ENCODE measurements at regions not wholly inside any gene's neighbourhood (a gene's known extent, or its start where the extent isn't known, plus 50 kb on each side); places are given as distances from the start of the nearest gene placed in this dataset.
"Not testable (repeated sequence)": the region's sequence is repeated elsewhere in the genome, so short reads cannot be mapped to it uniquely, and the experiment has no call there.

DNA sequence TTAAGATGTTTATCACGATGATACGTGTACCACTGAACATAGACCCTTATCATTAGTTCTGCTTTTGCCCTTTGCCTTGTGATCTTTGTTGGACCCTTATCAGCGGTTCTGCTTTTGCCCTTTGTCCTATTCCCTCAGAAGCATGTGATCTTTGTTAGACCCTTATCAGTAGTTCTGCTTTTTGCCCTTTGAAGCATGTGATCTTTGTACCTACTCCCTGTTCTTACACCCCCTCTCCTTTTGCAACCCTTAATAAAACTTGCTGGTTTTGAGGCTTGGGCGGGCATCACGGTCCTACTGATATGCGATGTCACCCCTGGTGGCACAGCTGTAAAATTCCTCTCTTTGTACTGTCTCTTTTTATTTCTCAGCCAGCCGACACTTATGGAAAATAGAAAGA, 117.0 kb downstream of the SDHAF3 start:
- DNase-seq: not testable (repeated sequence)

DNA sequence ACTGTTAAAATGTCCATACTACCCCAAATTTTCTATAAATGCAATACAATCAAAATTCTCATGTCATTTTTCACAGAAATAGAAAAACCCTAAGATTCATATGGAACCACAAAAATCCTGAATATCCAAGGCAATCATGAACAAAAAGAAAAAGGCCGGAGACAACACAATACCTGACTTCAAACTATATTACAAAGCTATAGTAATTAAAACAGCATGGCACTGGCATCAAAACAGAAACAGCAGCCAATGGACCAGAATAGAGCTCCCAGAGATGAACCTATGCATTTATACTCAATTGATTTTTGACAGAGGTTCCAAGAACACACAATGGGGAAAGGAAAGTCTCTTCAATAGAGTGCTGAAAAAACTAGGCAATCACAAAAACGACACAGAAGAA, 128.8 kb downstream of the SDHAF3 start:
- DNase-seq: no peak

DNA sequence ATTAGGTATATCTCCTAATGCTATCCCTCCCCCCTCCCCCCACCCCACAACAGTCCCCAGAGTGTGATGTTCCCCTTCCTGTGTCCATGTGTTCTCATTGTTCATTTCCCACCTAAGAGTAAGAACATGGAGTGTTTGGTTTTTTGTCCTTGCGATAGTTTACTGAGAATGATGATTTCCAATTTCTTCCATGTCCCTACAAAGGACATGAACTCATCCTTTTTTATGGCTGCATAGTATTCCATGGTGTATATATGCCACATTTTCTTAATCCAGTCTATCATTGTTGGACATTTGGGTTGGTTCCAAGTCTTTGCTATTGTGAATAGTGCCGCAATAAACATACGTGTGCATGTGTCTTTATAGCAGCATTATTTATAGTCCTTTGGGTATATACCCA, 140.7 kb downstream of the SDHAF3 start:
- DNase-seq: not testable (repeated sequence)

DNA sequence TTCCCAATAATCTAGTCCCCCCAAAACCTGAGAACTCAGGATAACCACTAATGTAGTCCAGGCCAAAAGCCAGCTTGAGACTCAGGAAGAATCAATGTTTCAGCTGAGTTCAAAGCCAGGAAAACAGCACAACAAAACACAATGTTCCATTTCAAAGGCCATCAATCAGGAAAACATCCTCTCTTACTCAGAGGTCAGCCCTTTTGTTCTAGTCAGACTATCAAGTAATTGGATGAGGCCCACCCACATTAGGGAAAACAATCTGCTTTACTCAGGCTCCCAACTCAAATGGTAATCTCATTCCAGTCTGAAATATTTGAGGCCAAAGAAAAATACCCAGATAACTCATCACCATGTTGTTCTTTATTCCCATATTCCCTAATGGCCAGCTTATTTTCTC, 152.2 kb downstream of the SDHAF3 start:
- DNase-seq: no peak

DNA sequence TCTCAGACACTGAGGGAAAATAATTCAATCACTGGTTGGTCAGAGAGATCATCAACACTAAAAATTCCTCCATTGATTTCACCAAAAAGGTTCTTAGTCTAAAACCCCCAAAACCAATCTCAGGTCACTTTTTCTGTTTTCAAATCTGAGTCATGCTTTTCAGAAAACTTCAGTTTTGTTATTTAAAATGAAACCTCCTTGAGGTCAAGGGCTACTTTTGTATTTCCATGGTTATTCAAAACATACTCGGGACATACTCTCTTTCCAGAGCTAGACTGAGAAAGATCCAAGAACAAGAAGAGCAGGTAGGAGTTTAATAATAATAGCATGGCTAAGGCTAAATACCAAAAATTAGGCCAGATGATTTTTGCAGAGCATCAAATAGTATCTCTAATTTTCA, 152.8 kb downstream of the SDHAF3 start:
- DNase-seq: no peak

DNA sequence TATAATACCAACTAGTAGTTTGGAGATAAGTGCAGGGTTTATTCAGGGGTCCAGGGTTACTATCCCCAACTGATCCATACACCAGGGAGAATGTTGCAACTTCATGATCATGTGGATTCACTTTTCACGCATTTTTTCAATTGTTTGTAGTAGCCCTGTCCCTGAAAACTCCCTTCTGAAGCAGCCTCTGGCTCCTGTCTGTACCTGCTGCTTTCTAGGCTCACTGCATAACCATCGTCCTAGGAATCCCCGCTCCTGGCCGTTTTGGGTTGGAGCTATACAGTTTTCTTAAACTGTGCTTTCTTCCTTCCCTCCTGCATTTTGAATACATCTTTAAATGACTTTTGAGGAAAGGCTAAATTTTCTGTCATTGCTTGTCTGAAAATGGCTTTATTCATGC, 154.1 kb downstream of the SDHAF3 start:
- DNase-seq: no peak

DNA sequence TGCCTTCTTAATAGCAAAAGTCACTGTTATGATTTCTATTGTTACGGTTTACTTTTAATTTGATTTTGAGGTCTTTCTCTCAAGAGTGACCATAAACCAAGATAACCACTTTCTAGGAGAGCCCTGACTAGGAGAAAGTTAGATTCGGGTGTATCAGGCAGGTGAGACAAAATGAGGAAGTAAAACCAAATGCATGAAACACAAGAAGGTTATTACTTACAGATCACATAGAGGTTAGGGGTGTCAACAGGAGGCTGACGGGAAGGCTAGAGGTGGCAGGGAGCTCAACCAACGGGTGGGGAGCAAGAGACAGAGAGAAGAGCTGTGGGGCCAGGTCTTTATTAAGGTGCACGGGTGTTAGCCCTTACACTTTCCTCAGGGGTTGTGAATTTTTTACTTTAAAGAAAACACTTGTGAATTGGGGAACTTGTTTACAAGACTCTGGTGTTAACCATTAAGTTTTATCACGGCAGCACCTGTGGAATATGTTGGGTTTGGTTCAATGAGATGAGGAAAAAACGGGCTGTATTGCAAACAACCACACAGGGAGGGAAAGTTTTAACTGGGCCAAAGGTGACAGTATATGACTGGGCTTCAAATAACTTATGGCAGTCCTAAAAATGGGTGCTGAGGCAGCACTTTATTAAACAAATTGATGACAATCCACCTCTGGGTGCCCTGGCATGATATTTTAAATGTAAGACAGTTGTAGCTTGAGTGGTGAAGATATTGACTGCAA, 154.9 kb downstream of the SDHAF3 start:
- no peak for DNase-seq

DNA sequence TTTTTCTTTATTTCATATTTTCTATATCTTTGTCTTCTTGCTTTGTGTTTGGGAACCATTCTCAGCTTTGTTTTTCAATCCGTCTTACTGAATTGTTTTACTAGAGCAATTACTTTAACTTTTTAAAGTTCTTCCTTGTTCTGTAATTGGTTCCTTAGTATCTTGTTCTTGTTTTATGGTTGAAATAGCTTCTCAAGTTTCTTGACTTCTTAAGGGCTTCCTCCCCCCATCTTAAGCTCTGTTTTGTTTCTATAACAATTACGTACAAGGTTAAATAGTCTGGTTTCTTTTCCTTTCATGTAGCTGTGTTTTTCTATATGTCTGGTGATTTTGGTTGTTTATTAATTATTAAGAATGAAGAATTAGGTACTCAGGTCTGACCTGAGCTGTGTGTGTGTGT, 158.0 kb downstream of the SDHAF3 start:
- DNase-seq: no peak

DNA sequence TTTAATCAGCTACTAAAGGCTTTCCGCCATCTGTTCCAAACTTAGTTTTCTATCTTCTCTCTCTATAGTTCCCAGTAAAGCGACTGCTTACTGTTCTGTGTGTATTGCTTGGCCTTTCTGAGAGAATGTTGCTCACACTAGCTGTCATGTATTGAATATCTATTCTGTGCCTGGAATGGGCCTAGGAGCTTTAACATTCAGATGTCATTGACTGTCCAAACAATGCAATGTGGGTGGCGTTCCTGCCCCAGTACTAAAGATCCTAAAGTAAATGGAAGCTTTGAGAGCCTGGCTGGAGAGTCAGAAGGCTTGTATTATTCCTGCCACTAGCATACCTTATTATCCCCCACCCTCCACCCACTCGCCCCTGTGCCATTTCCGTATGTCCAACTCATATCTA, 163.5 kb downstream of the SDHAF3 start:
- DNase-seq: no peak

DNA sequence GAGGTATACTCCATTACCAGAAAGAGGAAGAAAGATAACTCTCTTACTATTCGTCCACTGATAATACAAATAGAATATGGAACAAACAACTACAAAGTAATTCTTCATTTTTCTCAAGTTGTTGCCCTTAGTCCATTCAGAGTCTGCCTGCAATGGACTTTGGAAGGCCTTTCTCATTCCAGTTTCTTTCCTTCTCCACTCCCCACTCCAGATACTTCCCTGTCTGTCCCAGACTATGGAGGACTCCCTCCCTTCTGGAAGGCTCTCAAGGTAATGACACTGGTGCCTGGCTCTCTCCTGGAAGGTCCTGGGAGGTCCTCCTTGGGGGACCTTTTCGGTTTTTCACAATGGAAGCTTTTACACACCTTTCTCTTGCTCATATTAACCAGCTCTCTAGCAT, 167.8 kb downstream of the SDHAF3 start:
- no peak for DNase-seq

DNA sequence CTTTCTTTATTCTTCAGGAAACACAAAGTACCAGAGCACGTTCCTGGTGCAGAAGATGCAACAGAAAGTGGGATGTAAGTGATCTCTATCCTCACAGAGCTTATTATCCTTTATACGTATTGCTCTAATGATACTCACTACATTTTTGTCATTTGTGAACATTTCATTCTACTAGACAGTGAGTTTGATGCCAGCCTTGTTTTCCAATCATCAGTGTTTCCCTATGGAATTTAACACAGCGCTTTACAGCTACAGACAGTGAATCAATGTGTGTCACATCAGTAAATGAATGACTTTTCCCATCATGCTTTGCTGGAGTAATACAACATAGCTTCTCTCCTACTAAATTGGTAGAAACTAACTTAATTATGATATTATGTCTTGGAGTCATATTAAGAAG, 175.5 kb downstream of the SDHAF3 start:
- DNase-seq: no peak

DNA sequence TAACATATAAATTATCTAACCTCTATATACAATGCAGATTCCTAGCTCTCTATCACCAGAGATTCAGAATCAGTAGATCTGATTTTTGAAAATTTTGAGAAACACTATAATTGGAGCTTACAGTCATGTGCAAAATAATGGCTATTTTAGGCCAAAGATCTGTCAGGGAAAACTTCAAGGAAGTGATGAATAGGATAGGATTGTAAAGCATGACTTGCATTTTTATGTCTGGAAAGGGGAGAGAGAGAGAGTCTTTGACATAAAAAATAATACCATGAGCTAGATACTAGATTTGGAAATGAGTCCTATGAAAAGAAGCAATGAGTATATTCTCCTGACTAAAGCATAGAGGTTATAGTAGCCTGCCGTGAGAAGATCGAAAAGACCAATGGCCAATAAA, 181.1 kb downstream of the SDHAF3 start:
- DNase-seq: no peak

DNA sequence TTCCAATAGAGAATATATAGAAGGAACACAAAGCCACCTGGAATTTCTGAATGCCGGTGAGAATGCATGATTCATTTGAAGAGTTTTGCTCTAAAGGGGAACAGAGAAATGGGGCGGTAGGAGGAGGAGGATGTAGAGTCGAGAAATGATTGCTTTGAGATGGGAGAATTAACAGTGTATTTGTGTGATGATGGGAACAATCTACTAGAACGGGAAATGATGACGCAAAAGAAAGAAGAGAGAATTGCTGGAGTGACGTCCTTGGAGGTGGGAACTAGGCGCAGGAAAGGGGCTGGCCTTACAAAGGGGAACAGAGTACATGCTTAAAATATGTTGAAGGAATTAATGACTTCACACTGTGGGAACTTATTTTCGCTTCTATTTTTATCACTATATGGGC, 188.1 kb downstream of the SDHAF3 start:
- no peak for DNase-seq

DNA sequence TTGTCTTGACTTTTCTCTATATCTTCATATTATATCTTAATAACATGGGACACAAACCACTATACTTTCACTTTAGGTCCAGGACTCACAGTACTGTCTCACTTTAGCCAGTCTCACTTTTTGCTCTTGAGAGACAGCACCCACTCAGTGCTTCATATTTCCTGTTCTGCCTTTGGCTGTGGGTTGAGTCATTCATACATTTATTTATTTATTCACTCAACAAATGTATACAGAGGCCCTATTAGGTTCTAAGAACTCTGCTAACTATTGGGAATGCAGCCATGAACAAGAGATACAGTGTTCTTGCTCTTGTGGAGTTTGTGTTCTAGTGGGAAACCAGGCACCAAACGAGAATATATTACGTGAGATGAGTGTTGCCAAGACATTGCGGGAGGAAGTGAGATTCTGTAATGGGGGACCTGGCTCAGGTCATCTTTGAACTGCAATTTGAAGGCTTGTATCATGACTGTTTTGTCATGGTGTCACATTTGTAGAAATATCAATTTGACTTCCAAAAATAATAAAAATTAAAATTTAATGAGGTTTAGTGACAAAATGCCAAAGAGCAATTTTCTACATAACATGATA, 190.1 kb downstream of the SDHAF3 start:
- DNase-seq: no peak

DNA sequence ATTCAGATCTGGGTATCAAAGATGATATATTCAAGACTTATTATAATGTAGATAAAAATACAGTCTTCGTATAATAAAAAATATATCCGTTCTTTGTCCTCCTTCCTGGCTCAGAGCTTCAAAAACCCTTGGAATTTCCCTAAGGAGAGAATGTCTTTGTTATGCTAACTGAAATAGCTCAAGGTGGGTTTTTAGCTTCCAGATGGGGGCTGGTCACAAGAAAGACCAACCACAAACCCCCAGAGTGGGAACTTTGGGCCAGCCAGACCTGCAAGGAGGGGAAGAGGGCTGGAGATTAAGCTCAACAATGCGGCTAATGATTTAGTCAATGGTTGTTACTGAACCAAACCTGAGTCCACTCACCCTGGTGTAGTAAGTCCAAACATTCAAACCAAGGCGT, 196.4 kb downstream of the SDHAF3 start:
- DNase-seq: no peak

DNA sequence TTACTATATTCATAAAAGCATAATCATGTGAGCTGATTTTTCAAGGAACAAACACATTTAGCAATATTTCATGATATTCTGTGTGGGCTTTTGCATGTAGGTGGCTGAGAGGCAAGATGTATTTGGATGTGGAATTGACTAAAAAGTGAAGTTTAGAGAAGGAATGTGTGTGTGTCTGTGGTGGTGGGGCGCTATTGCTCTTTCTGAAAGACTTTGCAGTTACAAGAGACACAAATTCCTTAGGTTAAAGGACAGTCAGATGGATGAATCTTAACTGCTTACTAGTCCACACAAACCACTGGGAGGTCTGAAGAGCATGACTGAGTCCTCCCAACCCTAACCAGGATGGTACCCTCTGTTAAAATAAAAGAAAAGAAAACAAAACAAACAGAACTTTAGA, 200.1 kb downstream of the SDHAF3 start:
- DNase-seq: no peak

DNA sequence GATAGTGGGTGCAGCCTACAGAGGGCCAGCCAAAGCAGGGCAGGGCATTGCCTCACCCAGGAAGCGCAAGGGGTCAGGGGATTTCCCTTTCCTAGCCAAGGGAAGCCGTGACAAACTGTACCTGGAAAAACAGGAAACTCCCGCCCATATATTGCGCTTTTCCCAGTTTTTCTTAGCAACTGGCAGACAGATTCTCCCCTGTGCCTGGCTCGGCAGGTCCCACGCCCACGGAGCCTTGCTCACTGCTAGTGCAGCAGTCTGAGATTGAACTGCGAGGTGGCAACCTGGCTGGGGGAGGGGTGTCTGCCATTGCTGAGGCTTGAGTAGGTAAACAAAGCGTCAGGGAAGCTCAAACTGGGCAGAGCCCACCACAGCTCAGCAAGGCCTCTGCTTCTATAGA, 212.4 kb downstream of the SDHAF3 start:
- not testable (repeated sequence) for DNase-seq

DNA sequence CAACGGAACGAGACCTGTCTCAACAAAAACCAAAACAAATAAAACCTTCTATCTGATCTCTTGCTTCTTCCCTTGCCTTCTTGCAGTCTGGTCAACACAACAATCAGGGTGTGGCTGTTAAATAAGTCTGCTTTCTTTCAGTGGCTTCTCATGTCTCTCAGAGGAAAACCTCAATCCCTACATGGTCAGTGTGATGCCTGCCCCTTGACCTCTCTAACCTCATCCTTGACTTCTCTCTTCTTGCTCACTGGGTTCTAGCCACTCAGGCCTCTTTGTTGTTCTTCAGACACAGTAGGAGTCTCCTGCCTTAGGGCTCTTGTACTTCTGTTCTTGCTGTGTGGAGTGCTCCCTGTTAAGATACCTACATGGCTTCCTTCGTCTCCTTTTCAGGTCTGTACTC, 220.4 kb downstream of the SDHAF3 start:
- DNase-seq: no peak

DNA sequence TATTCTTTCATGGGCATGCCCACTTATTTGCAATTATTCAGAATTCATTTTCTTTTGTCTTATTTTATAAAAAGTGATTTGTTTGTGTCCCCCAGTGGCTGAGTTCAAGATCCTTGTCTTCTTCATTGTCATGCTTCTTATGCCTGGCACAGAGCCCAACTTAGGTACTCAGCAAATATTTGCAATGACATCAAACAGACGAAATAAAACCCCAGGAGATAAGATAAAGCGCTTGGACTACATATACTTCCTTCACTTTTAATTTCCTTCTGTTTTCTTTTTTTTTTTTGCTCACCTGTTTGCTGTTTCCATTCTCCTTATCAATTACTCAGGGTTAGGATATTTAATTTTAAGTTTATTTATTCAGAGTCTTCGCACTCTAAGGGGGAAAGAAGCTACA, 225.0 kb downstream of the SDHAF3 start:
- no peak for DNase-seq

DNA sequence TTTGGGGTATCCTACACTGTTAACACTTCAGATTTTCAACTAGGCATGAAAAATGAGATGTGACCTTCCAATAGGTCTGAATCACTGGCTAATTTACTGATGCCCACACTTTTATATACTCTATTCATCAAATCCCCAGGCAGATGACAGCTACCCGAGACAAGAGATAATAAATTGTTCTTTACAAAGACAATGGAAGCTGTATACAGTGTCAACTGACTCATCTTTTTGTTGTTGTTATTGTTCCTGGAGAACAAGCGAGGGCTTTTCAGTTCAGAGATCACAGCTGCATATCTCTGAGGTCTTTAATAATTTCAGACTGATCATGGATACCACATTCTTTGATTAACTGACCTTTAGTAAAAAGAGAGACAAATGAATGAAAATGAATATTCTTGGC, 228.9 kb downstream of the SDHAF3 start:
- DNase-seq: no peak

DNA sequence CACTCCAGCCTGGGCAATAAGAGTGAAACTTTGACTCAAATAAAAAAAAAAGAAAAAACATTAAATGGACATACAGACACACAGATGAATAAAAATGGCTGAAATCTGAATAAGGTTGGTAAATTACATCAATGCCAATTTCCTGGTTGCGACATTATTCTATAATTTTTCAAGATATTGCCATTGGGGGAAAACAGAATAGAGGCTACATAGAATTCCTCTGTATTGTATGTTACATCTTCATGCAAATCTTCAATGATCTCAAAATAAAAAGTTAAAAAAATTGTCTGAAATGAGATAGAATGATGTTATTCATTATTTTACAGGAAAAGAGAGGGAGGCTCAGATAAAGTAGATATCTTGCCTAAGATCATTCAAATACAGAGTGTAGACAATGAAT, 234.0 kb downstream of the SDHAF3 start:
- no peak for DNase-seq

DNA sequence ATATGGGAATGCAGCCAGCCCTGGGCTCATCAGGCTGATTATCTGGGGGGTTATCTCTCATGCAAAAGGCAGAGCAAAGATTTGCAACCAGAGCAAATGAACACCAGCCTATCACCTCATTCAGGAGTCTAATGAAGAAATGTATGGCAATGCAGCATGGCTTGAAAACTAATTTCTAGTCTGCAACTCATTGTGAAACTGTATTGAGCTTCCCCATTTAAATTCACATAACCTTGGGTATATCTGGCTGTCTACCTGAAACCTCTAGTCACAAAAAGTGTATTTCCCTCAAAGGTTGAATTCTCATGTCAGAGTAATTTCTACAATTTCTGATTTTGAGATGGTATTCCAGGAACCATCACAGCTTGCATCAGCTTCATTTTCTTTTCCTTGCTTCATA, 240.0 kb downstream of the SDHAF3 start:
- DNase-seq: no peak

DNA sequence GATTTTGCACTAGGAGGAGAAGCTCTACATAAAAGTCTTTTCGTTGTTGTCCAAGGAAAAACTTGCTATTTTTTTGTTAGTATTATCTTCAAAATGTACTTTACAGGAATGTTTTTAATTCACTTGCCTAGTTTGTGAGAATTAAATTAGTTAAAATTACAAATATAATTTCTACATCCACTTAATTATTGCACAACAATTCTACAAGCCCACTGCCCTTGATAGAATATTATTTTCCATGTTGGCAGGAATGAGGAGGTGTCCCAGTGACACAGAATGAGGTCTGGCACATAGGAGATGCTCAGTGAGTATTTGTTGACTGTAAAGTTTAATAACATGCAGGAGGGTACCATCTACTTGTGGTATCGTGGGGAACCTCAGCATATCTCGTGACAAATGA, 255.4 kb downstream of the SDHAF3 start:
- no peak for DNase-seq

DNA sequence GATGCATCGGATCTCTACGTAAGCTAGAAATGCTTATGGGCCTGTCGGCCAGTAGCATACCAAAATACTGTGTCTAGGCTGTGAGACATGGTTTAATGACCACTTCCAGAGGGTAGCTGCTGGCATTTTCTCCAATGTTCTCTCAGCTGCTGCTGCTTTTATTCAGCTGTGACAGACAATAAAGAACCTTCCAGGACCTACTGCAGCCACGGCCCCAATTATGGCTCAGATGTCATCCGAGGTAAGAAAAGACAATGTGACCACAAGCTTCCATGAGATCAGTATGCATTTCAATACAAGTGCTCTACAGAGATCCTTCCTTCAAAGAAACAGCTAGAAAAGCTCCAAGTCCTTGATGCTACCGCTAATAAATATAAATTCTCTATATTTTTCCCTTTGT, 256.2 kb downstream of the SDHAF3 start:
- DNase-seq: no peak

DNA sequence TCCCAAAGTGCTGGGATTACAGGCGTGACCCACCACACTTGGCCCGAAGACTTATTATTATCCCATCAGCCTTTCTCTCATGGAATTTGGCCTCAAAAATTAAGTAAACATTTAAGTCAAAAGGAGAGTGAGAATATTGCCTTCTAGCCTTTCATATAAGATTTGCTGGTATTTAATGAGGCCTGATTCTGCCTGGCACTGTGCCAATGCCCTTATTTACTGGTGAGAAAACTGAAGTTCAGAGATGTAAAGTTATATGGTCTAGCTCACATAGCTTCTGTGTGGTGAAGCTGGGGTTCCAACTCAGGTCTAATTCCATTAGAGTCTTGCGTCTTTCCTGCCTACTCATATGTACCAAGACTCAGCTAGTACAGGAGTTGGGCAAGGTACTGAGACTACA, 260.2 kb downstream of the SDHAF3 start:
- DNase-seq: no peak

Measured in AML-193 (cell line).